Ovary (tissue), 7 donors: ENCODE measurements at regions not wholly inside any gene's neighbourhood (a gene's known extent, or its start where the extent isn't known, plus 50 kb on each side); places are given as distances from the start of the nearest gene placed in this dataset.

Source experiments
- DNase-seq, 5 donors: peaks; one replicate each; pipeline ENCODE4 v3.0.0-alpha.2; 2019 to 2020
- H3K27ac ChIP-seq, 2 donors: fragments of 200-600 bp; one replicate each; pipeline versions ENCODE4 v1.5.1 to v1.8.0; 2019 to 2022
- H3K27me3 ChIP-seq: fragments of 200-600 bp; one replicate; pipeline ENCODE4 v1.8.0; 2022
- H3K36me3 ChIP-seq: fragments of 200-600 bp; sonication (generic); one replicate; pipeline ENCODE4 v1.5.1; 2019
- H3K4me1 ChIP-seq: one replicate; pipeline ENCODE4 v1.8.1; 2013; ENCODE audit warnings: mild to moderate bottlenecking, moderate library complexity; ENCODE audit not compliant: insufficient read depth
- H3K4me3 ChIP-seq: fragments of 200-600 bp; sonication (generic); one replicate; pipeline ENCODE4 v1.5.1; 2017
- H3K9me3 ChIP-seq, 2 donors: fragments of 200-600 bp in 1 of 2; sonication (generic) in 1 of 2; one replicate each; pipeline versions ENCODE4 v1.5.1 to v1.8.1; 2013 to 2019; ENCODE audit warnings: mild to moderate bottlenecking in 1 of 2, moderate library complexity in 1 of 2
- CTCF ChIP-seq, 3 donors: fragments of 450-650 bp in 2 of 3; fragments of 200-600 bp in 1 of 3; IDR thresholded peaks; one replicate each; pipeline versions ENCODE4 v1.5.1 to v1.8.0; 2016 to 2022; ENCODE audit warnings: antibody characterized with exemption in 3 of 3, mild to moderate bottlenecking in 1 of 3
- EP300 ChIP-seq: sonication (generic); formaldehyde crosslinking; IDR thresholded peaks from one replicate; pipeline ENCODE4 v1.6.1; 2017; ENCODE audit warnings: antibody characterized with exemption
- POLR2A ChIP-seq: fragments of 450-650 bp; IDR thresholded peaks from one replicate; pipeline ENCODE4 v1.6.1; 2017; ENCODE audit warnings: antibody characterized with exemption, mild to moderate bottlenecking, moderate library complexity
- WGBS, 3 donors: extraction: QIAGEN DNeasy Blood & Tissue Kit in 1 of 3; methylation state at CpG; one replicate each; pipeline versions ENCODE4 v1.1.5 to v1.1.7; 2013 to 2017; 5-methylcytosine and 5-hydroxymethylcytosine counted together
- intact Hi-C, 4 donors: fragments of 100-400 bp; cut with DNase I; formaldehyde crosslinking; loops; one replicate each; pipeline versions ENCODE4 v1.11.0 to v1.15.1; 2022 to 2023
- donor health status: DM: no; HTN: no; CAD: no; lungs with moderate emphysema.
- donor health status: DM: no; HTN: no; CAD: no.
- donor health status: Bipolar disorder and iron deficiency.
- donor health status: DM: no; HTN: no; CAD: no.
- donor health status: DM: yes; HTN: yes; CAD: no.

- TF ChIP-seq POLR2A (no peak), EP300 (no peak), CTCF (IDR thresholded peaks at IDR 0.05) (no peak)
- H3K27me3 ChIP-seq: no peaks in the 10 kb centered on the region
- no peaks in the 10 kb centered on the region for H3K4me1 ChIP-seq
- H3K36me3 ChIP-seq: no peaks in the 10 kb centered on the region
- H3K27ac ChIP-seq: no peak overlapping the region
- no peak overlapping the region for H3K4me3 ChIP-seq
- DNase-seq: no peak
- intact Hi-C loops: no loop called here
- H3K9me3 ChIP-seq: no peaks in the 10 kb centered on the region
- WGBS, 3 donors: 62 to 74% (median 73%) methylated on average over 2 of the region's 2 CpGs
Measured at GRCh38 chr3:674116-674515, 418.7 kb upstream of the CNTN6 start.

- WGBS, 3 donors: 85 to 87% (median 85%) methylated on average over 4 of the region's 4 CpGs
- Histone ChIP-seq H3K9me3 (no peaks in the 10 kb centered on the region), H3K27me3 (no peaks in the 10 kb centered on the region), H3K4me1 (no peaks in the 10 kb centered on the region), H3K4me3 (no peak overlapping the region), H3K36me3 (no peaks in the 10 kb centered on the region), H3K27ac (no peak overlapping the region)
- TF ChIP-seq POLR2A (no peak), CTCF (IDR thresholded peaks at IDR 0.05) (no peak), EP300 (no peak)
- DNase-seq: no peak
- intact Hi-C loops: no loop called here
Measured at GRCh38 chr3:675846-676245, 417.0 kb upstream of the CNTN6 start.

GRCh38 chr3:683770-684169 lies 409.1 kb upstream of the CNTN6 start:
- Histone ChIP-seq H3K27me3 (no peaks in the 10 kb centered on the region), H3K9me3 (no peaks in the 10 kb centered on the region), H3K27ac (no peak overlapping the region), H3K4me1 (no peaks in the 10 kb centered on the region), H3K4me3 (no peak overlapping the region), H3K36me3 (no peaks in the 10 kb centered on the region)
- 7 to 48% (median 20%) methylated on average over 2 of the region's 2 CpGs for WGBS, 3 donors
- TF ChIP-seq CTCF (IDR thresholded peaks at IDR 0.05) (no peak), POLR2A (no peak), EP300 (no peak)
- DNase-seq: no peak
- intact Hi-C loops: no loop called here

- H3K27ac ChIP-seq: no peak overlapping the region
- no peaks in the 10 kb centered on the region for H3K36me3 ChIP-seq
- intact Hi-C loops: no loop called here
- TF ChIP-seq EP300 (no peak), CTCF (IDR thresholded peaks at IDR 0.05) (no peak), POLR2A (no peak)
- H3K9me3 ChIP-seq: no peaks in the 10 kb centered on the region
- DNase-seq: no peak
- no peak overlapping the region for H3K4me3 ChIP-seq
- WGBS, 3 donors: 81 to 92% (median 88%) methylated on average over 4 of the region's 4 CpGs
- H3K27me3 ChIP-seq: no peaks in the 10 kb centered on the region
- H3K4me1 ChIP-seq: no peaks in the 10 kb centered on the region
Measured at GRCh38 chr3:690770-691169, 402.1 kb upstream of the CNTN6 start.

- no peaks in the 10 kb centered on the region for H3K36me3 ChIP-seq
- H3K4me3 ChIP-seq: no peak overlapping the region
- no peak for DNase-seq
- no peaks in the 10 kb centered on the region for H3K9me3 ChIP-seq
- intact Hi-C loops: no loop called here
- TF ChIP-seq CTCF (IDR thresholded peaks at IDR 0.05): no peak
- no peaks in the 10 kb centered on the region for H3K4me1 ChIP-seq
- H3K27ac ChIP-seq: no peak overlapping the region
- H3K27me3 ChIP-seq: no peaks in the 10 kb centered on the region
- WGBS, 3 donors: 82 to 88% (median 86%) methylated on average over 2 of the region's 2 CpGs
Measured at GRCh38 chr3:700514-700913, 392.3 kb upstream of the CNTN6 start.
